ENCODE measurements at regions not wholly inside any gene's neighbourhood (a gene's known extent, or its start where the extent isn't known, plus 50 kb on each side); places are given as distances from the start of the nearest gene placed in this dataset.

- TF ChIP-seq, protein P1, sequence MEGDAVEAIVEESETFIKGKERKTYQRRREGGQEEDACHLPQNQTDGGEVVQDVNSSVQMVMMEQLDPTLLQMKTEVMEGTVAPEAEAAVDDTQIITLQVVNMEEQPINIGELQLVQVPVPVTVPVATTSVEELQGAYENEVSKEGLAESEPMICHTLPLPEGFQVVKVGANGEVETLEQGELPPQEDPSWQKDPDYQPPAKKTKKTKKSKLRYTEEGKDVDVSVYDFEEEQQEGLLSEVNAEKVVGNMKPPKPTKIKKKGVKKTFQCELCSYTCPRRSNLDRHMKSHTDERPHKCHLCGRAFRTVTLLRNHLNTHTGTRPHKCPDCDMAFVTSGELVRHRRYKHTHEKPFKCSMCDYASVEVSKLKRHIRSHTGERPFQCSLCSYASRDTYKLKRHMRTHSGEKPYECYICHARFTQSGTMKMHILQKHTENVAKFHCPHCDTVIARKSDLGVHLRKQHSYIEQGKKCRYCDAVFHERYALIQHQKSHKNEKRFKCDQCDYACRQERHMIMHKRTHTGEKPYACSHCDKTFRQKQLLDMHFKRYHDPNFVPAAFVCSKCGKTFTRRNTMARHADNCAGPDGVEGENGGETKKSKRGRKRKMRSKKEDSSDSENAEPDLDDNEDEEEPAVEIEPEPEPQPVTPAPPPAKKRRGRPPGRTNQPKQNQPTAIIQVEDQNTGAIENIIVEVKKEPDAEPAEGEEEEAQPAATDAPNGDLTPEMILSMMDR (IDR thresholded peaks at IDR 0.05): no peak
- no peak for TF ChIP-seq EP300 (IDR thresholded peaks at IDR 0.05)
Measured at GRCh38 chr1:229146647-229147046, 124.3 kb upstream of the RAB4A start.

Data from sigmoid colon (tissue), 4 donors.